GM13976 (cell line): ENCODE measurements at regions not wholly inside any gene's neighbourhood (a gene's known extent, or its start where the extent isn't known, plus 50 kb on each side); places are given as distances from the start of the nearest gene placed in this dataset.

Experiments
- DNase-seq: peaks from one replicate; pipeline ENCODE4 v3.0.0; 2012; ENCODE audit warnings: low spot score
- CTCF ChIP-seq: IDR thresholded peaks from 2 replicates; pipeline ENCODE4 v1.5.1; 2012; ENCODE audit warnings: borderline replicate concordance, mild to moderate bottlenecking; ENCODE audit not compliant: insufficient read depth; ENCODE audit errors: extremely low read depth, missing control alignments, control extremely low read depth
- in situ Hi-C: fragments of 300-500 bp; cut with MboI; formaldehyde crosslinking; loops from one replicate; pipeline ENCODE4 v1.12.0; 2022; ENCODE audit warnings: low sequenced_read_pairs, mixed read lengths, inconsistent platforms; ENCODE audit not compliant: unreplicated experiment

GRCh38 chr12:24553259-24553658, 395.6 kb downstream of the BCAT1 start:
- DNase-seq, result no peak
- in situ Hi-C loops, result no loop called here

GRCh38 chr12:24551163-24551786, 397.6 kb downstream of the BCAT1 start:
- TF ChIP-seq CTCF, result no peak
- in situ Hi-C loops, result no loop called here
- no peak for DNase-seq

More at GRCh38 chr12:24553259-24553658, 395.6 kb downstream of the BCAT1 start:
- TF ChIP-seq CTCF, result no peak

GRCh38 chr12:24550609-24551008, 398.3 kb downstream of the BCAT1 start:
- TF ChIP-seq CTCF, result no peak
- in situ Hi-C loops, result no loop called here

GRCh38 chr12:24546661-24547060, 402.2 kb downstream of the BCAT1 start:
- no peak for DNase-seq
- in situ Hi-C loops, result no loop called here
- TF ChIP-seq CTCF, result no peak

More at GRCh38 chr12:24550609-24551008, 398.3 kb downstream of the BCAT1 start:
- DNase-seq, result no peak

- no peak for DNase-seq
- in situ Hi-C loops, result no loop called here
- TF ChIP-seq CTCF, result no peak
Observed at GRCh38 chr12:24546084-24546483, 402.8 kb downstream of the BCAT1 start.

- in situ Hi-C loops, result no loop called here
- DNase-seq, result no peak
- no peak for TF ChIP-seq CTCF
Observed at GRCh38 chr12:24544368-24544767, 404.5 kb downstream of the BCAT1 start.
